Naive thymus-derived CD4-positive, alpha-beta T cell (primary cell): ENCODE measurements at regions not wholly inside any gene's neighbourhood (a gene's known extent, or its start where the extent isn't known, plus 50 kb on each side); places are given as distances from the start of the nearest gene placed in this dataset.
"Not testable (repeated sequence)": the region's sequence is repeated elsewhere in the genome, so short reads cannot be mapped to it uniquely, and the experiment has no call there.

Experiments used
- ATAC-seq: fragments of 150-1000 bp; cut with Tn5 transposase; 2 replicates; pipeline ENCODE4 v1.10.0; 2021; ENCODE audit warnings: mild to moderate bottlenecking, moderate library complexity
- CTCF ChIA-PET: fragments of 350-600 bp; sonication (Branson Sonifier 250); formaldehyde crosslinking; loops from one replicate; lab custom pipeline; 2021; ENCODE audit warnings: antibody characterized with exemption; lab: Charles Lee
- POLR2A ChIA-PET: fragments of 350-600 bp; sonication (Branson Sonifier 250); formaldehyde crosslinking; loops from one replicate; lab custom pipeline; 2021; ENCODE audit warnings: antibody characterized with exemption, inconsistent platforms; lab: Charles Lee
- DNase-seq, 9 donors: peaks; one replicate each; pipeline versions ENCODE4 v3.0.0 to v3.0.0-alpha.2; 2020 to 2022; ENCODE audit warnings: mixed read lengths in 1 of 9
- H3K27ac ChIP-seq: one replicate; pipeline ENCODE4 v1.7.0; 2013; ENCODE audit warnings: mild to moderate bottlenecking, low read depth, low read length, moderate library complexity
- H3K27me3 ChIP-seq, 2 donors: one replicate each; pipeline ENCODE4 v1.7.0; 2013; ENCODE audit warnings: low read length in 2 of 2, mild to moderate bottlenecking in 2 of 2, moderate library complexity in 2 of 2; ENCODE audit not compliant: control insufficient read depth in 2 of 2, insufficient read depth in 2 of 2
- H3K36me3 ChIP-seq, 3 experiments: 1 replicate in 2 of 3; 2 replicates in 1 of 3; pipeline ENCODE4 v1.7.0; 2013; ENCODE audit warnings: low read length in 3 of 3, mild to moderate bottlenecking in 3 of 3, moderate library complexity in 1 of 3; ENCODE audit not compliant: insufficient read depth in 3 of 3, control insufficient read depth in 2 of 3
- H3K4me1 ChIP-seq, 2 donors: one replicate each; pipeline ENCODE4 v1.7.0; 2013; ENCODE audit warnings: low read length in 2 of 2, mild to moderate bottlenecking in 2 of 2, moderate library complexity in 1 of 2; ENCODE audit not compliant: control insufficient read depth in 2 of 2, insufficient read depth in 2 of 2
- H3K4me3 ChIP-seq: 2 replicates; pipeline ENCODE4 v1.7.0; 2013; ENCODE audit warnings: mild to moderate bottlenecking, low read length
- H3K9me3 ChIP-seq, 3 experiments: 1 replicate in 2 of 3; 2 replicates in 1 of 3; pipeline ENCODE4 v1.7.0; 2013; ENCODE audit warnings: low read length in 3 of 3; ENCODE audit not compliant: control insufficient read depth in 2 of 3
- H3K27ac Mint-ChIP-seq, 9 donors: one replicate each; pipeline ENCODE4 v1.8.0; 2020 to 2022; ENCODE audit warnings: mixed read lengths in 9 of 9, mild to moderate bottlenecking in 8 of 9, moderate library complexity in 5 of 9, inconsistent platforms in 2 of 9
- H3K27me3 Mint-ChIP-seq, 5 donors: one replicate each; pipeline ENCODE4 v1.8.0; 2021 to 2022; ENCODE audit warnings: mixed read lengths in 5 of 5, mild to moderate bottlenecking in 1 of 5
- H3K36me3 Mint-ChIP-seq, 5 donors: one replicate each; pipeline ENCODE4 v1.8.0; 2020 to 2022; ENCODE audit warnings: mixed read lengths in 5 of 5, mild to moderate bottlenecking in 3 of 5, inconsistent platforms in 1 of 5
- H3K4me1 Mint-ChIP-seq, 7 donors: one replicate each; pipeline ENCODE4 v1.8.0; 2020 to 2022; ENCODE audit warnings: mixed read lengths in 7 of 7, mild to moderate bottlenecking in 3 of 7, inconsistent platforms in 1 of 7
- H3K4me3 Mint-ChIP-seq, 10 donors: one replicate each; pipeline ENCODE4 v1.8.0; 2020 to 2022; ENCODE audit warnings: mild to moderate bottlenecking in 10 of 10, mixed read lengths in 10 of 10, moderate library complexity in 6 of 10, inconsistent platforms in 2 of 10
- H3K9me3 Mint-ChIP-seq, 11 donors: one replicate each; pipeline ENCODE4 v1.8.0; 2020 to 2022; ENCODE audit warnings: mixed read lengths in 11 of 11, mild to moderate bottlenecking in 4 of 11, inconsistent platforms in 1 of 11, moderate library complexity in 1 of 11
- intact Hi-C, 2 donors: fragments of 100-400 bp; cut with micrococcal nuclease; formaldehyde crosslinking; loops; one replicate each; pipeline ENCODE4 v1.15.1; 2023

GRCh38 chr1:30655672-30656071 is 67.7 kb downstream of the MATN1 start:
- no peak for ATAC-seq
- H3K4me3 ChIP-seq: no peak overlapping the region
- no peaks in the 10 kb centered on the region for H3K36me3 ChIP-seq
- no peaks in the 10 kb centered on the region for H3K27me3 ChIP-seq
- Mint-ChIP-seq H3K4me3 (no peak overlapping the region), H3K27ac (no peak overlapping the region), H3K9me3 (peaks cover 0 to 4% (median 0%) of the 10 kb centered on the region in 11 donors), H3K4me1 (peaks cover 0 to 3% (median 3%) of the 10 kb centered on the region in 7 donors), H3K27me3 (peaks cover 2 to 12% (median 11%) of the 10 kb centered on the region in 5 donors), H3K36me3 (peaks cover 0 to 1% (median 0%) of the 10 kb centered on the region in 5 donors)
- ChIA-PET CTCF (no interaction called here), POLR2A (no interaction called here)
- H3K27ac ChIP-seq: no peak overlapping the region
- no peaks in the 10 kb centered on the region for H3K4me1 ChIP-seq
- no peaks in the 10 kb centered on the region for H3K9me3 ChIP-seq
- no peak for DNase-seq
- intact Hi-C loops: no loop called here

GRCh38 chr1:30654188-30654587 is 69.2 kb downstream of the MATN1 start:
- no peaks in the 10 kb centered on the region for H3K9me3 ChIP-seq
- no peak overlapping the region for H3K4me3 ChIP-seq
- no peaks in the 10 kb centered on the region for H3K36me3 ChIP-seq
- DNase-seq (no peak), ATAC-seq (no peak)
- no peaks in the 10 kb centered on the region for H3K27me3 ChIP-seq
- intact Hi-C loops: no loop called here
- Mint-ChIP-seq H3K9me3 (peaks cover 0 to 4% (median 0%) of the 10 kb centered on the region in 11 donors), H3K4me3 (no peak overlapping the region), H3K27ac (no peak overlapping the region), H3K4me1 (peaks cover 7 to 18% (median 18%) of the 10 kb centered on the region in 7 donors), H3K27me3 (peaks cover 5 to 27% (median 17%) of the 10 kb centered on the region in 5 donors), H3K36me3 (peaks cover 0 to 1% (median 0%) of the 10 kb centered on the region in 5 donors)
- no peak overlapping the region for H3K27ac ChIP-seq
- no peaks in the 10 kb centered on the region for H3K4me1 ChIP-seq
- ChIA-PET CTCF (no interaction called here), POLR2A (no interaction called here)

DNA sequence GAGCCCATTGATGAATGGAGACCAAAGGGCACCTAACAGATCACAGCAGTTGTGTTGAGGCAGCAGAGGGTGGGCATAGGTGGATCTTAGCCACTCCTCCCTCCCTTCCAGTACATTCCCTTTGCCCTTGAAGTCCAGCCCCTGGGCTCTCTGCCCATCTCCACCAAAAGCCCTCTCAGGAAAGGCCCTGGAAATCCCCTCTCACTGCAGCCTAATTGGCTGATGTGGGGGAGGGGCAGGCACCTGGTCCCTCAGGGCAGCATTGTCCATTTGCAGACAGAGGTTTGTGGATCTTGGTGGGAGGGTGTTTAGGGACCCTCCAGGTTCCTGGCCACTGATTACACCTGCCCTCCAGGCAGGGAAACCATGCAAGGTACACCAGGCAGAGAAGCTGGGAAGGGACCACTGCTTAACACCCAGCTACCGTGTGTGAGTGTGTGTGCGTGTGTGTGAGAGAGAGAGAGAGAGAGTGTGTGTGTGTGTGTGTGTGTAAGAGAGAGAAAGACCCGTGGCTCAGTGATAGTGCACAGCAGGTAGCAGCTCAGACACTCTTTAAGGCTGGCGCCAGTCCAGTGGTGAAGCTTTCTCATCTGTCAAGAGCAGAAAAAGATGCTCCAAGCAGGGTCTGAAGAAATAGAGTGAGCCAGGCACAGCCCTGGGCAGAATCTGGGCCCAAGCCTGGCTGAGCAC is 71.1 kb downstream of the MATN1 start:
- intact Hi-C loops: no loop called here
- no peak overlapping the region for H3K4me3 Mint-ChIP-seq
- no peak overlapping the region for H3K27ac Mint-ChIP-seq
- no peaks in the 10 kb centered on the region for H3K36me3 ChIP-seq
- H3K9me3 Mint-ChIP-seq: peaks cover 0 to 4% (median 0%) of the 10 kb centered on the region in 11 donors
- H3K27me3 ChIP-seq: no peaks in the 10 kb centered on the region
- H3K36me3 Mint-ChIP-seq: peaks cover 0 to 1% (median 0%) of the 10 kb centered on the region in 5 donors
- no peak overlapping the region for H3K4me3 ChIP-seq
- ChIA-PET POLR2A (no interaction called here), CTCF (no interaction called here)
- H3K27me3 Mint-ChIP-seq: peaks cover 5 to 22% (median 17%) of the 10 kb centered on the region in 5 donors
- ATAC-seq (no peak), DNase-seq (no peak)
- no peaks in the 10 kb centered on the region for H3K4me1 ChIP-seq
- H3K9me3 ChIP-seq: no peaks in the 10 kb centered on the region
- no peak overlapping the region for H3K27ac ChIP-seq
- H3K4me1 Mint-ChIP-seq: peaks cover 7 to 19% (median 18%) of the 10 kb centered on the region in 7 donors

- Mint-ChIP-seq H3K27me3 (peaks cover 5 to 22% (median 19%) of the 10 kb centered on the region in 5 donors), H3K4me1 (peaks cover 7 to 19% (median 18%) of the 10 kb centered on the region in 7 donors)
- intact Hi-C loops, CTCF ChIA-PET, POLR2A ChIA-PET, H3K27me3 ChIP-seq, H3K27ac Mint-ChIP-seq, H3K27ac ChIP-seq, H3K9me3 Mint-ChIP-seq, H3K9me3 ChIP-seq, H3K4me3 ChIP-seq, H3K4me3 Mint-ChIP-seq, H3K36me3 ChIP-seq, DNase-seq, H3K36me3 Mint-ChIP-seq, ATAC-seq, H3K4me1 ChIP-seq: not testable (repeated sequence)
These were observed 72.0 kb downstream of the MATN1 start for GRCh38 chr1:30651395-30651794.

- no peaks in the 10 kb centered on the region for H3K36me3 ChIP-seq
- H3K9me3 Mint-ChIP-seq: peaks cover 0 to 4% (median 0%) of the 10 kb centered on the region in 11 donors
- H3K9me3 ChIP-seq: no peaks in the 10 kb centered on the region
- H3K4me3 ChIP-seq: no peak overlapping the region
- CTCF ChIA-PET: no interaction called here
- H3K36me3 Mint-ChIP-seq: peaks cover 0 to 1% (median 0%) of the 10 kb centered on the region in 5 donors
- no peaks in the 10 kb centered on the region for H3K27me3 ChIP-seq
- H3K27ac Mint-ChIP-seq: peak overlapping the region in 1 of 9 donors; percentile 80
- ATAC-seq (no peak), DNase-seq (no peak)
- intact Hi-C loops: no loop called here
- POLR2A ChIA-PET: no interaction called here
- H3K4me3 Mint-ChIP-seq: no peak overlapping the region
- H3K4me1 ChIP-seq: no peaks in the 10 kb centered on the region
- H3K4me1 Mint-ChIP-seq: peaks cover 7 to 19% (median 18%) of the 10 kb centered on the region in 7 donors
- H3K27me3 Mint-ChIP-seq: peaks cover 5 to 24% (median 22%) of the 10 kb centered on the region in 5 donors
- no peak overlapping the region for H3K27ac ChIP-seq
These were observed 72.4 kb downstream of the MATN1 start for GRCh38 chr1:30650968-30651320.

DNA sequence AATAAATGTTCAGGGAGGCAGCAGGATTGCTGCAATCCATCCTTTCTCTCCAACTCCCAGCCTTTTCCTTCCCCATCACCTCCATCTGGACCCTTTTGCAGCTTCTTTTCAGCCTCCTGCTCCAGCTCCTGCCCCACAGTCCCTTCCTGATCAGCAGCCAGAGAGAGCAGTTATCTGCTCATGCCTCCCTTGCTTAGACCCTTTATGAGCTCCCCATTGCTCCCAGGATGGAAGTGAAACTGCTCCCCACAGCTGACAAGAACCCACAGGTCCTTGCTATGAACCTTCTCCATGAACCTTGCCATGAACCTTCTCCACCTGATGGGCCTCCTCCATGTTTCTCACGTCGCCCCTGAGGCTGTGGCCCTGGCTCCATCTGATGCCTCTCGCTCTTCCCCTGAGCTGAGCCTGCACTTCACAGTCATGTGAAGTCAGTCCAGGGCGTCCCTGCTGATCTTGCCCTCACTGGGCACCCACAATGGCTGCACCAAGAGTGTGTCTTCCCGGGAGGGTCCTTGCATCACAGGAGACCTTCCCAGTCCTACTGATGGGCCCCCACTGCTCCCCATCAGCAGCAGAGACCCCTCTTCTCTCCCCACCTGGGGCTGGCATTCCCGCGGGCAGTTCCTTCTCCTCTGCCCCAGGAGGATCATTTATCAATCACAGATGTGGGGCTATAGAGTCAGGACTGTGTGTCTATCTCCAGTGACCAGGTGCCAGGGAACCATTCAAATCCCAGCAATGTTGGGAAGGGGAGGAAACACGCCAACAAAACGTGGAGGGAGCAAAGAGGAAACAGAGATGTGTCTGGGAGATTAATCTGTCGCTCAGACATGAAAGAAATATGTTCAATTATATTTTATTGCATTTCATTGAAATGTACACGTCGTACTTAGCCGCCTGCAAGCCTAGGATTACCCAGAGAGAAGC is 73.1 kb downstream of the MATN1 start:
- peaks cover 0 to 7% (median 1%) of the 10 kb centered on the region in 5 donors for H3K36me3 Mint-ChIP-seq
- H3K27me3 ChIP-seq: no peaks in the 10 kb centered on the region
- peaks cover 0 to 3% (median 0%) of the 10 kb centered on the region in 11 donors for H3K9me3 Mint-ChIP-seq
- no peak overlapping the region for H3K4me3 ChIP-seq
- H3K4me1 Mint-ChIP-seq: peaks cover 7 to 19% (median 18%) of the 10 kb centered on the region in 7 donors
- POLR2A ChIA-PET: no interaction called here
- H3K27me3 Mint-ChIP-seq: peaks cover 5 to 31% (median 29%) of the 10 kb centered on the region in 5 donors
- H3K4me1 ChIP-seq: no peaks in the 10 kb centered on the region
- no peaks in the 10 kb centered on the region for H3K36me3 ChIP-seq
- DNase-seq: no peak
- intact Hi-C loops: no loop called here
- peak overlapping the region in 1 of 9 donors; percentile 80 for H3K27ac Mint-ChIP-seq
- H3K9me3 ChIP-seq: no peaks in the 10 kb centered on the region
- H3K27ac ChIP-seq: no peak overlapping the region
- no peak for ATAC-seq
- CTCF ChIA-PET: no interaction called here
- no peak overlapping the region for H3K4me3 Mint-ChIP-seq
